Dermis blood vessel endothelial cell (primary cell): ENCODE measurements at regions not wholly inside any gene's neighbourhood (a gene's known extent, or its start where the extent isn't known, plus 50 kb on each side); places are given as distances from the start of the nearest gene placed in this dataset.
A peak's percentile ranks its signal among the peaks of the same experiment; 100 is the strongest.
"Not testable (repeated sequence)": the region's sequence is repeated elsewhere in the genome, so short reads cannot be mapped to it uniquely, and the experiment has no call there.

ENCODE experiments used
- DNase-seq: peaks from one replicate; pipeline ENCODE4 v3.0.0; 2010

GRCh38 chr10:44267007-44267406, 117.9 kb downstream of the CXCL12 start:
- no peak for DNase-seq

GRCh38 chr10:44264244-44264643, 120.7 kb downstream of the CXCL12 start:
- no peak for DNase-seq

- no peak for DNase-seq
Measured at GRCh38 chr10:44263771-44264170, 121.1 kb downstream of the CXCL12 start.

GRCh38 chr10:44262551-44263251, 122.2 kb downstream of the CXCL12 start:
- DNase-seq = no peak

GRCh38 chr10:44261710-44262455, 123.0 kb downstream of the CXCL12 start:
- no peak for DNase-seq

- DNase-seq = no peak
Measured at GRCh38 chr10:44261296-44261695, 123.6 kb downstream of the CXCL12 start.

- DNase-seq = no peak
Measured at GRCh38 chr10:44260286-44260928, 124.5 kb downstream of the CXCL12 start.

GRCh38 chr10:44259090-44259874, 125.6 kb downstream of the CXCL12 start:
- DNase-seq = no peak

GRCh38 chr10:44258460-44259089, 126.3 kb downstream of the CXCL12 start:
- no peak for DNase-seq

GRCh38 chr10:44258019-44258418, 126.9 kb downstream of the CXCL12 start:
- DNase-seq = no peak

GRCh38 chr10:44253769-44254462, 131.0 kb downstream of the CXCL12 start:
- peak; percentile 67 for DNase-seq

GRCh38 chr10:44252631-44253030, 132.3 kb downstream of the CXCL12 start:
- DNase-seq = not testable (repeated sequence)

- DNase-seq = not testable (repeated sequence)
Measured at GRCh38 chr10:44249933-44250332, 135.0 kb downstream of the CXCL12 start.

GRCh38 chr10:44249490-44249889, 135.4 kb downstream of the CXCL12 start:
- no peak for DNase-seq

GRCh38 chr10:44246700-44247099, 138.2 kb downstream of the CXCL12 start:
- not testable (repeated sequence) for DNase-seq

- DNase-seq = not testable (repeated sequence)
Measured at GRCh38 chr10:44246287-44246686, 138.6 kb downstream of the CXCL12 start.

- DNase-seq = no peak
Measured at GRCh38 chr10:44245601-44245938, 139.3 kb downstream of the CXCL12 start.

GRCh38 chr10:44244745-44245600, 139.9 kb downstream of the CXCL12 start:
- no peak for DNase-seq

GRCh38 chr10:44243851-44244510, 140.9 kb downstream of the CXCL12 start:
- no peak for DNase-seq

- no peak for DNase-seq
Measured at GRCh38 chr10:44242826-44243225, 142.1 kb downstream of the CXCL12 start.
